ENCODE measurements at regions not wholly inside any gene's neighbourhood (a gene's known extent, or its start where the extent isn't known, plus 50 kb on each side); places are given as distances from the start of the nearest gene placed in this dataset.

DNA sequence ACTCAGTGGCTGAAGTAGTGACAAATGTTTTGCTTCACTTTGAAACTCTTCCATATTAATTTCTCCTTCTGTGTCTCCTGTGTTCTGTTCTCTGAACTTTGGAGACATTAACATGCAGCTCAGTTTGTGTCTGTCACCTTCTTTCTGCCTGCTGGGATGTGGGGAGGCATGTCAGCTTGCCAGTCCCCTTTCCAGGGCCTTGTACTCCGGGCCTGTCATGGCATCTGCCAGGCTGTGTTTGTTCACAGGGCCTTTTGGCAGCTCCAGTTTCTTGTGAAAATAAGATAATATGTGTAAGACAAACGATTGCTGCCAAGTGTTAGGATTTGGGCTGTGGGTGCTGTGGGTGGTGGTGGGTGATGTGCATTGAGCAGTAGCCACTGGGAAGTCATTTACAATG lies 76.1 kb upstream of the ELMO1 start:
- peaks cover 2% of the 10 kb centered on the region for H3K27me3 Mint-ChIP-seq (ENCODE audit: unreplicated experiment)
- no peaks in the 10 kb centered on the region for H3K36me3 Mint-ChIP-seq (ENCODE audit: low read depth, unreplicated experiment)
- DNase-seq (ENCODE audit: low spot score), result no peak
- peaks cover 3% of the 10 kb centered on the region for H3K4me1 Mint-ChIP-seq (ENCODE audit: unreplicated experiment)
- no peak overlapping the region for H3K4me3 Mint-ChIP-seq (ENCODE audit: unreplicated experiment)
- H3K27ac Mint-ChIP-seq (ENCODE audit: unreplicated experiment), result no peak overlapping the region
- H3K9me3 Mint-ChIP-seq (ENCODE audit: unreplicated experiment), result no peaks in the 10 kb centered on the region
- TF ChIP-seq, protein P1, sequence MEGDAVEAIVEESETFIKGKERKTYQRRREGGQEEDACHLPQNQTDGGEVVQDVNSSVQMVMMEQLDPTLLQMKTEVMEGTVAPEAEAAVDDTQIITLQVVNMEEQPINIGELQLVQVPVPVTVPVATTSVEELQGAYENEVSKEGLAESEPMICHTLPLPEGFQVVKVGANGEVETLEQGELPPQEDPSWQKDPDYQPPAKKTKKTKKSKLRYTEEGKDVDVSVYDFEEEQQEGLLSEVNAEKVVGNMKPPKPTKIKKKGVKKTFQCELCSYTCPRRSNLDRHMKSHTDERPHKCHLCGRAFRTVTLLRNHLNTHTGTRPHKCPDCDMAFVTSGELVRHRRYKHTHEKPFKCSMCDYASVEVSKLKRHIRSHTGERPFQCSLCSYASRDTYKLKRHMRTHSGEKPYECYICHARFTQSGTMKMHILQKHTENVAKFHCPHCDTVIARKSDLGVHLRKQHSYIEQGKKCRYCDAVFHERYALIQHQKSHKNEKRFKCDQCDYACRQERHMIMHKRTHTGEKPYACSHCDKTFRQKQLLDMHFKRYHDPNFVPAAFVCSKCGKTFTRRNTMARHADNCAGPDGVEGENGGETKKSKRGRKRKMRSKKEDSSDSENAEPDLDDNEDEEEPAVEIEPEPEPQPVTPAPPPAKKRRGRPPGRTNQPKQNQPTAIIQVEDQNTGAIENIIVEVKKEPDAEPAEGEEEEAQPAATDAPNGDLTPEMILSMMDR (IDR thresholded peaks at IDR 0.05; ENCODE audit: unreplicated experiment), result no peak

DNA sequence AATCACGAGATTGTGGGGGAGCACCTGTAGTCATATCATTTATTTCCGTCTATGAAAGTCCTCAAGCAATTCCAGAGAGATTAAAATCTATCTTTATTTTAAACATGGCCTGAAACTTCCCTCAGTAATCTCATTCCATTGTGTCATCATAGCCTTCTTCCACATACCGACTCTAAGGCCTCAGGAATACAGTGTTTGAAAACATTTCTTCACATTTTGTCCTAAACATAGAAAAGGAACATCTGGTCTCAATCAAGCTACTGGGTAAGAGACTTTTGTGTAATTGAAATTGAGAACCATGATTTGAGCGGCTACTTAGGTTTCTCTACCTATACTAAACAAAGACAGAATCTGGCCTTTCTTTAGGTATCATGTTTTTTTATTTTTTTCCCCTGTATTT lies 78.0 kb upstream of the ELMO1 start:
- Mint-ChIP-seq H3K27me3 (ENCODE audit: unreplicated experiment) (peaks cover 2% of the 10 kb centered on the region), H3K36me3 (ENCODE audit: low read depth, unreplicated experiment) (no peaks in the 10 kb centered on the region), H3K4me1 (ENCODE audit: unreplicated experiment) (peaks cover 16% of the 10 kb centered on the region), H3K4me3 (ENCODE audit: unreplicated experiment) (no peak overlapping the region), H3K9me3 (ENCODE audit: unreplicated experiment) (no peaks in the 10 kb centered on the region), H3K27ac (ENCODE audit: unreplicated experiment) (no peak overlapping the region)
- DNase-seq (ENCODE audit: low spot score), result no peak
- TF ChIP-seq, protein P1 (IDR thresholded peaks at IDR 0.05; ENCODE audit: unreplicated experiment), result no peak

DNA sequence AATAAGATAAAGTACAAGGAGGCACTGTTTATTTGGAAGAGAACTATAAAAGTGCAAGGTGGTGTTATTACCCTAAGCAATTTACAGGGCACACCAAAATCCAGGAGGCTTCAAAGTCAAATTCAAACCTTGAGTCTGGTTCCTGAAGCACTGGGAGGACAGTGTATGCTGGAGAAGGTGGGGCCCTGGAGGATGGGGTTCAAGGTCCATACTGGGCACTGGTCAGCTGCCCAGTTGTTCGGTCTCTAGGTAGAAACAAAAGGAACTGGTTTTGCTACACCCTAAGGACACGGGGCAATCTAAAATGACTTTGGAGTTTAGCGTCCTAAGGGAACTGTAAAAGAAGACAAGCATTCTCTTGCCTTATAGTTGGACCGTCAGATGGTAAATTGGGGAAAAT lies 78.4 kb upstream of the ELMO1 start:
- TF ChIP-seq, protein P1 (IDR thresholded peaks at IDR 0.05; ENCODE audit: unreplicated experiment), result no peak
- Mint-ChIP-seq H3K27me3 (ENCODE audit: unreplicated experiment) (peaks cover 2% of the 10 kb centered on the region), H3K4me1 (ENCODE audit: unreplicated experiment) (peaks cover 20% of the 10 kb centered on the region), H3K27ac (ENCODE audit: unreplicated experiment) (no peak overlapping the region), H3K4me3 (ENCODE audit: unreplicated experiment) (no peak overlapping the region), H3K9me3 (ENCODE audit: unreplicated experiment) (no peaks in the 10 kb centered on the region), H3K36me3 (ENCODE audit: low read depth, unreplicated experiment) (no peaks in the 10 kb centered on the region)
- DNase-seq (ENCODE audit: low spot score), result no peak

DNA sequence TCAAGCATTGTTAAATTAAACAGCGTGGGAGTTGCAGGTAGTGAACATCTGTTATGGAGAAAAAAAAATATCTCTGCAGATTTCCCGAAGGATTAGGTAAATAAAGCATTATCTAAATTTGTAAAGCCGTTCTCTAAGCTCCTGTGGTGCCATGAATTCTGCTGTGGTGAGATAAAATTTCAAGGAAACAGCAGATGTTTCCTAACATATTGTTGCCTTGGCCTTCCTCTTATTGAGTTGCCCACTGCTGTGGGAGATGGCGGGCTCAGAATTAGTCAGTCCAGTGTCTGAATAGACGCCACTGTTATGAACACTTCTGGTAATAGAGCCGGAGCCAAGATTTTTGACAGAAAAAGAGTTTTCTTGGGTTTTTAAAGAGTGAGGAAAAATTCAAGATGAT lies 82.6 kb upstream of the ELMO1 start:
- H3K27ac Mint-ChIP-seq (ENCODE audit: unreplicated experiment), result peak overlapping the region; percentile 86
- H3K27me3 Mint-ChIP-seq (ENCODE audit: unreplicated experiment), result no peaks in the 10 kb centered on the region
- H3K9me3 Mint-ChIP-seq (ENCODE audit: unreplicated experiment), result no peaks in the 10 kb centered on the region
- no peak overlapping the region for H3K4me3 Mint-ChIP-seq (ENCODE audit: unreplicated experiment)
- TF ChIP-seq, protein P1 (IDR thresholded peaks at IDR 0.05; ENCODE audit: unreplicated experiment), result no peak
- DNase-seq (ENCODE audit: low spot score), result no peak
- H3K36me3 Mint-ChIP-seq (ENCODE audit: low read depth, unreplicated experiment), result no peaks in the 10 kb centered on the region
- peaks cover 33% of the 10 kb centered on the region for H3K4me1 Mint-ChIP-seq (ENCODE audit: unreplicated experiment)

DNA sequence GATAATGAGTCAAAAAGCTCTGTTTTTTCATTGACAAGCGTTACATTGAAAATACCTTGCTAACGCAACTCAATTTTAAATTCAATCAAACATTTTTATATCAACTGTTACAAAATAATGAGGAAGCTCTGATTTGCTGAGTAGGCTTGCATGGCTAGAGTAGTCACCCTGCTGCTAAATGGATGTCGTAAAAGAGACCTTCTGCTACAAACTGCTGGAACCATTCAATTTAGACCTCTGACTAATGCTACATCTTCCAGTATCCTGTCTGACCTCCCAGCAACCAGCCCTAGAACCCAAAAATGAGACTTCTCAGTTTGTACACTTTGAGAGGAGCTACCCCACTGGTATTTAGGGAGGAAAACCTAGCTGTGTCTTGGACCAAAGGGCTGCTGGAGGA lies 84.0 kb upstream of the ELMO1 start:
- H3K27ac Mint-ChIP-seq (ENCODE audit: unreplicated experiment), result no peak overlapping the region
- H3K9me3 Mint-ChIP-seq (ENCODE audit: unreplicated experiment), result no peaks in the 10 kb centered on the region
- no peaks in the 10 kb centered on the region for H3K27me3 Mint-ChIP-seq (ENCODE audit: unreplicated experiment)
- DNase-seq (ENCODE audit: low spot score), result no peak
- H3K4me1 Mint-ChIP-seq (ENCODE audit: unreplicated experiment), result peaks cover 35% of the 10 kb centered on the region
- TF ChIP-seq, protein P1 (IDR thresholded peaks at IDR 0.05; ENCODE audit: unreplicated experiment), result no peak
- no peaks in the 10 kb centered on the region for H3K36me3 Mint-ChIP-seq (ENCODE audit: low read depth, unreplicated experiment)
- no peak overlapping the region for H3K4me3 Mint-ChIP-seq (ENCODE audit: unreplicated experiment)
